ENCODE measurements at regions not wholly inside any gene's neighbourhood (a gene's known extent, or its start where the extent isn't known, plus 50 kb on each side); places are given as distances from the start of the nearest gene placed in this dataset.

DNA sequence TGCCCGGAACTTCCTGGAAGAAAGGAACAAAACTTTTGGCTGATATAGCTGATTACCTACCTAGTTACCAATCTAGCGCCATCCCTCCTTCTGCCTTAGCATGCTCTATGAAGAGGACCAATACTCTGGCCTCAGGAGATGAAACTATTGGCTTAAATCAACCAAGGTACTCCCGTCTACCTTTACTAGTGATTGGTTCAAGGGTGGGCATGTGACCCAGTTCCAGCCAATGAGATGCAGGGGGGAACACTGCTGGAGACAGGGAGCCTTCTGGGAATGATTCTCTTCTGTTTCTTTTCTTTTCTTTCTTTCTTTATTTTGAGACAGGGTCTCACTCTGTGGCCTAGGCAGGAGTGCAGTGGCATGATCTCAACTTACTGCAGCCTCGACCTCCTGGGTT is 72.6 kb upstream of the CCDC167 start:
- no peaks in the 10 kb centered on the region for H3K36me3 ChIP-seq
- no peak overlapping the region for H3K27ac ChIP-seq
- H3K4me1 ChIP-seq: no peaks in the 10 kb centered on the region
- H3K9me3 ChIP-seq: no peaks in the 10 kb centered on the region
- no peak for ATAC-seq
- no peak overlapping the region for H3K4me3 ChIP-seq
- TF ChIP-seq, protein P1, sequence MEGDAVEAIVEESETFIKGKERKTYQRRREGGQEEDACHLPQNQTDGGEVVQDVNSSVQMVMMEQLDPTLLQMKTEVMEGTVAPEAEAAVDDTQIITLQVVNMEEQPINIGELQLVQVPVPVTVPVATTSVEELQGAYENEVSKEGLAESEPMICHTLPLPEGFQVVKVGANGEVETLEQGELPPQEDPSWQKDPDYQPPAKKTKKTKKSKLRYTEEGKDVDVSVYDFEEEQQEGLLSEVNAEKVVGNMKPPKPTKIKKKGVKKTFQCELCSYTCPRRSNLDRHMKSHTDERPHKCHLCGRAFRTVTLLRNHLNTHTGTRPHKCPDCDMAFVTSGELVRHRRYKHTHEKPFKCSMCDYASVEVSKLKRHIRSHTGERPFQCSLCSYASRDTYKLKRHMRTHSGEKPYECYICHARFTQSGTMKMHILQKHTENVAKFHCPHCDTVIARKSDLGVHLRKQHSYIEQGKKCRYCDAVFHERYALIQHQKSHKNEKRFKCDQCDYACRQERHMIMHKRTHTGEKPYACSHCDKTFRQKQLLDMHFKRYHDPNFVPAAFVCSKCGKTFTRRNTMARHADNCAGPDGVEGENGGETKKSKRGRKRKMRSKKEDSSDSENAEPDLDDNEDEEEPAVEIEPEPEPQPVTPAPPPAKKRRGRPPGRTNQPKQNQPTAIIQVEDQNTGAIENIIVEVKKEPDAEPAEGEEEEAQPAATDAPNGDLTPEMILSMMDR (IDR thresholded peaks at IDR 0.05): no peak
- H3K27me3 ChIP-seq: peaks cover 26% of the 10 kb centered on the region
- intact Hi-C loops (cut with DNase I): no loop called here
- DNase-seq: no peak

DNA sequence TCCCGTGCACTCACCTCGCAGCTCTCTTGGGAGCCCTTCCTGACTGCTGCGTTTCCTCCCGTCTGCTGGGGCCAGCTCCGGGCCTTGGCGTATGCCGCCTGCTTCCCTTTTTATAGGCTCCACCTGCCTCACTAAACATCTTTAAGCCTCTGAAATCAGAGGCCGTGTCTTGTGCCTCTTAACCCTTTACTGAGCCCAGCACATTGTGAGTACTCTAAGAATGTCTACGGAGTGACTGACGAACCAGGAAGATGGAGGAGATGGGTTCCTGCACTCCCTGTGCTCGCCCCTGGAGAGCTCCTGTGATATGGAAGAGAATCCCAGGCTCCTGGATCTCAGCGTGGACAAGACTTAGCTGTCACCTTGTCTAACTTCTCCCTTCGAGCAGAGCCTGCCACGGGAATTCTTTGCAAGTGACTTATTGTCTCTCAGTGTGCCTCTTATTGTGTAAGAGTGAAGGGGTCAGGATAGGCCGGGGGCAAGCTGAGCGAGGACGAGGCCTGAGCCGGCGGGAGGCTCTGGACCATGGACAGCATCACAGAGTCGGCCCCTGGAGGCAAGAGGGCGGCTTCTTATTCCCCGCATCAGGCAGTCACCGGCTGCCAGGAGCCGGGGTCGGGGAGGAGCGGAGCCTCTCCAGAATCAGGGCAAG is 70.9 kb upstream of the CCDC167 start:
- Histone ChIP-seq H3K27ac (no peak overlapping the region), H3K9me3 (no peaks in the 10 kb centered on the region), H3K4me1 (peaks cover 5% of the 10 kb centered on the region), H3K36me3 (no peaks in the 10 kb centered on the region), H3K4me3 (no peak overlapping the region), H3K27me3 (peaks cover 41% of the 10 kb centered on the region)
- DNase-seq (no peak), ATAC-seq (no peak)
- TF ChIP-seq, protein P1 (IDR thresholded peaks at IDR 0.05): no peak
- intact Hi-C loops (cut with DNase I): no loop called here

DNA sequence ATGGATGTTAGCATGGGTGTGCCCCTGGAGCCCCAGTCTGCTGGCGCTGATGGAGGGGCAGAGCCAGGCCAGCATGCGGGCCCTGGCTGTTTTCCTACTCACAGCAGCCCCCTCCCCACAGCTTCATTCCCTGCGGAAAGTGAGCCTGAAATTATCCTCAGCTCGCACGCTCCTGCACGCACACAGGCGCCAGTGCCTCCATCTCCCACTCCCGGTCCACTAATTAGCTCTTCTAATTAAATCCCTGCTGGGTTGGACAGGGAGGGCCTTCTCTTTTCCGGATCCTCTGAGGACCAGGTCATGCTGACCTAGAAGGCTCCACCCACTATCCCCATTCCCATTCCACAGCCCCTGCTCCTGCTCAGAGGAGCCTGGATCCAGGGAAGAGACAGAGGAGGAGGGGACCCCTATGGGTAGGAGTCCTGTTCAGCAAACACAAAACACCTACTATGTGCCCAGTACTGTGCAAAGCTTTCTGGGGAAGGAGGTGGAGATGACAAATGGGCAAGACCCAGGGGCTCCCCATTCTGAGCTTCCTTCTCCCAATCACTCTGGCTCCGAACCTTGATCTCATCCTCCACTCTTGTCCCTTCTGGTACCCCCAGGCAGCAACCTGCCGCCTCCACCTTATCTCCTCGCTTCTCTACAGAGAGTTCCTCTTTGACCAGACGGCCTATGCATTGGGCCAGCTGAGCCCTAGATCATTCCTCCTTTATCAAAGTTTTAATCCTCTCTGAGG is 70.2 kb upstream of the CCDC167 start:
- Histone ChIP-seq H3K27ac (no peak overlapping the region), H3K27me3 (peaks cover 44% of the 10 kb centered on the region), H3K4me3 (no peak overlapping the region), H3K36me3 (no peaks in the 10 kb centered on the region), H3K9me3 (no peaks in the 10 kb centered on the region), H3K4me1 (peaks cover 5% of the 10 kb centered on the region)
- no peak for ATAC-seq
- TF ChIP-seq, protein P1 (IDR thresholded peaks at IDR 0.05): no peak
- intact Hi-C loops (cut with DNase I): no loop called here
- no peak for DNase-seq

DNA sequence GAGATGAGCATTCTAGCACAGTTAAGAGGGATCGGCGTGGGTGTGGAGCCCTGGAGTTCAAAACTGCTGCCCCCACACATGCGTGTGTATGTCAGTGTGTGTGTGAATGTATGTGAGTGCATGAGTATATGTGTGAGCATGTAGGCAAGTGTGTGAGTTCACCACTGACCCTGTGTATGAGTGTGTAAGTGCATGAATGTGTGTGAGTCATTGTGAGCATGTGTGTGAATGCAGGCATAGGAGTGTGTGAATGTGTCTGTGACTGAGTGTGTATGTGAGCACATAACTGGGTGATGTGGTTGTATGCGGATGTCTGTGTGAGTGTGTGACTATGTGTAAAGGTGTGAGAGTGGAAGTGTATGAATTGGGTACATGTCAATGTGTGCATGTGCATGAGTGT is 69.6 kb upstream of the CCDC167 start:
- TF ChIP-seq, protein P1 (IDR thresholded peaks at IDR 0.05): no peak
- H3K4me1 ChIP-seq: peaks cover 5% of the 10 kb centered on the region
- DNase-seq (no peak), ATAC-seq (no peak)
- H3K36me3 ChIP-seq: no peaks in the 10 kb centered on the region
- intact Hi-C loops (cut with DNase I): no loop called here
- peaks cover 44% of the 10 kb centered on the region for H3K27me3 ChIP-seq
- H3K4me3 ChIP-seq: no peak overlapping the region
- H3K27ac ChIP-seq: no peak overlapping the region
- H3K9me3 ChIP-seq: no peaks in the 10 kb centered on the region

DNA sequence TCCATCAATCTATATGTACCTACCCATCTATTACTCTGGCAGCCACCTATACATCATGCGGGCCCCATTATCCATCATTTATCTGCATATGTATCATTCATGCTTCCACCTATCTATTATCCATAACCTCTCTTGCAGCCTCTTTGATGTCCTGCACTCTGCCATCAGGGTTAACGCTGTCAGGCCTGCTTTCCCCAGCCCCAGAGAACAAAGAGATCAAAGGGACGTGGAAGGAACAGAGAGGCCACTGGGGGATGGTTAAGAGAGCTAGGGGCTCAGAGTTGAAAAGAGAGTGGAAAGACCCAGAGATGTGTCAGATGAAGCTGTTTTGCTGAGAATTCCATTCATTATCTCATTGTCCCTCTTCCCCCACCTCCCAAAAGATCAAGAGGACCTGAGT is 67.3 kb upstream of the CCDC167 start:
- TF ChIP-seq, protein P1 (IDR thresholded peaks at IDR 0.05): no peak
- Histone ChIP-seq H3K36me3 (no peaks in the 10 kb centered on the region), H3K27me3 (peaks cover 44% of the 10 kb centered on the region), H3K9me3 (no peaks in the 10 kb centered on the region), H3K27ac (no peak overlapping the region), H3K4me1 (peaks cover 5% of the 10 kb centered on the region), H3K4me3 (no peak overlapping the region)
- intact Hi-C loops (cut with DNase I): no loop called here
- DNase-seq: no peak
- ATAC-seq: no peak
